ENCODE measurements at regions not wholly inside any gene's neighbourhood (a gene's known extent, or its start where the extent isn't known, plus 50 kb on each side); places are given as distances from the start of the nearest gene placed in this dataset.

GRCh38 chr7:15041226-15041625 lies 138.7 kb upstream of the DGKB start:
- H3K4me3 ChIP-seq (ENCODE audit: low read depth, low read length): no peak overlapping the region
- no peak for TF ChIP-seq CTCF (IDR thresholded peaks at IDR 0.05; ENCODE audit: borderline replicate concordance, insufficient read depth, low read depth, low read length)

GRCh38 chr7:15035814-15036213 lies 133.3 kb upstream of the DGKB start:
- no peak overlapping the region for H3K4me3 ChIP-seq (ENCODE audit: low read depth, low read length)
- no peak for TF ChIP-seq CTCF (IDR thresholded peaks at IDR 0.05; ENCODE audit: borderline replicate concordance, insufficient read depth, low read depth, low read length)

GRCh38 chr7:15033039-15033438 lies 130.5 kb upstream of the DGKB start:
- no peak for TF ChIP-seq CTCF (IDR thresholded peaks at IDR 0.05; ENCODE audit: borderline replicate concordance, insufficient read depth, low read depth, low read length)
- H3K4me3 ChIP-seq (ENCODE audit: low read depth, low read length): no peak overlapping the region

- H3K4me3 ChIP-seq (ENCODE audit: low read depth, low read length): no peak overlapping the region
- TF ChIP-seq CTCF (IDR thresholded peaks at IDR 0.05; ENCODE audit: borderline replicate concordance, insufficient read depth, low read depth, low read length): no peak
Measured at GRCh38 chr7:15018981-15019380, 116.4 kb upstream of the DGKB start.

GRCh38 chr7:15016766-15017165 lies 114.2 kb upstream of the DGKB start:
- no peak overlapping the region for H3K4me3 ChIP-seq (ENCODE audit: low read depth, low read length)
- TF ChIP-seq CTCF (IDR thresholded peaks at IDR 0.05; ENCODE audit: borderline replicate concordance, insufficient read depth, low read depth, low read length): no peak

- TF ChIP-seq CTCF (IDR thresholded peaks at IDR 0.05; ENCODE audit: borderline replicate concordance, insufficient read depth, low read depth, low read length): no peak
- H3K4me3 ChIP-seq (ENCODE audit: low read depth, low read length): no peak overlapping the region
Measured at GRCh38 chr7:15016315-15016667, 113.7 kb upstream of the DGKB start.

- TF ChIP-seq CTCF (IDR thresholded peaks at IDR 0.05; ENCODE audit: borderline replicate concordance, insufficient read depth, low read depth, low read length): peak; percentile 37; the same call in 1 of the 2 replicates
- no peak overlapping the region for H3K4me3 ChIP-seq (ENCODE audit: low read depth, low read length)
Measured at GRCh38 chr7:15015545-15016314, 113.2 kb upstream of the DGKB start.

Data from GM12875 (cell line).